SK-N-MC (cell line): ENCODE measurements at regions not wholly inside any gene's neighbourhood (a gene's known extent, or its start where the extent isn't known, plus 50 kb on each side); places are given as distances from the start of the nearest gene placed in this dataset.

Experiments used
- DNase-seq: peaks from one replicate; pipeline ENCODE4 v3.0.0-alpha.2; 2011; ENCODE audit warnings: low read depth, low spot score
- H3K27ac ChIP-seq: fragments of 200-600 bp; sonication (generic); 2 replicates; pipeline ENCODE4 v1.5.1; 2016; ENCODE audit warnings: mixed run types
- H3K36me3 ChIP-seq: fragments of 200-600 bp; sonication (generic); 2 replicates; pipeline ENCODE4 v1.6.1; 2017; ENCODE audit warnings: antibody characterized with exemption, low read length, mixed read lengths; ENCODE audit not compliant: insufficient read depth
- H3K4me3 ChIP-seq: fragments of 200-600 bp; sonication (generic); 2 replicates; pipeline ENCODE4 v1.5.1; 2016
- H3K9ac ChIP-seq: fragments of 200-600 bp; sonication (generic); 2 replicates; pipeline ENCODE4 v1.8.0; 2017; ENCODE audit warnings: mixed run types, mixed read lengths; ENCODE audit not compliant: insufficient read length
- H3K9me3 ChIP-seq: fragments of 200-600 bp; sonication (generic); 2 replicates; pipeline ENCODE4 v1.6.1; 2017; ENCODE audit warnings: low read depth, mild to moderate bottlenecking, antibody characterized with exemption, low read length, moderate library complexity, mixed read lengths
- EZH2 ChIP-seq: fragments of 200-600 bp; sonication (generic); IDR thresholded peaks from one replicate; pipeline ENCODE4 v1.6.1; 2017; ENCODE audit warnings: antibody characterized with exemption
- FOXP2 ChIP-seq: optimal IDR thresholded peaks from 2 replicates; pipeline ENCODE3; 2011; ENCODE audit warnings: mild to moderate bottlenecking, moderate library complexity; ENCODE audit not compliant: insufficient read depth; ENCODE audit errors: extremely low read length, control extremely low read depth
- POLR2AphosphoS5 ChIP-seq: IDR thresholded peaks from 2 replicates; pipeline ENCODE4 v1.6.1; 2012; ENCODE audit warnings: mild to moderate bottlenecking, low read depth, low read length, borderline replicate concordance

- H3K9ac ChIP-seq = no peak overlapping the region
- H3K27ac ChIP-seq = no peak overlapping the region
- H3K36me3 ChIP-seq = no peaks in the 10 kb centered on the region
- no peaks in the 10 kb centered on the region for H3K9me3 ChIP-seq
- DNase-seq = no peak
- TF ChIP-seq POLR2AphosphoS5 (no peak), EZH2 (no peak), FOXP2 (no peak)
- H3K4me3 ChIP-seq = no peak overlapping the region
Observed at GRCh38 chr5:152337484-152337883, 67.6 kb downstream of the NMUR2 start.

GRCh38 chr5:152335461-152335860 is 69.6 kb downstream of the NMUR2 start:
- no peak for DNase-seq
- no peak for TF ChIP-seq EZH2
- TF ChIP-seq FOXP2 = no peak
- TF ChIP-seq POLR2AphosphoS5 = no peak
- Histone ChIP-seq H3K9me3 (no peaks in the 10 kb centered on the region), H3K27ac (no peak overlapping the region), H3K36me3 (no peaks in the 10 kb centered on the region), H3K9ac (no peak overlapping the region), H3K4me3 (no peak overlapping the region)

GRCh38 chr5:152332716-152333460 is 72.2 kb downstream of the NMUR2 start:
- Histone ChIP-seq H3K9ac (no peak overlapping the region), H3K27ac (no peak overlapping the region), H3K36me3 (no peaks in the 10 kb centered on the region), H3K9me3 (no peaks in the 10 kb centered on the region), H3K4me3 (no peak overlapping the region)
- DNase-seq = no peak
- TF ChIP-seq FOXP2 (no peak), POLR2AphosphoS5 (no peak), EZH2 (no peak)

- no peak for TF ChIP-seq POLR2AphosphoS5
- TF ChIP-seq FOXP2 = no peak
- Histone ChIP-seq H3K9me3 (no peaks in the 10 kb centered on the region), H3K36me3 (no peaks in the 10 kb centered on the region), H3K4me3 (no peak overlapping the region), H3K27ac (no peak overlapping the region), H3K9ac (no peak overlapping the region)
- DNase-seq = no peak
Observed at GRCh38 chr5:152331718-152332117, 73.4 kb downstream of the NMUR2 start.

GRCh38 chr5:152331006-152331405 is 74.1 kb downstream of the NMUR2 start:
- TF ChIP-seq FOXP2 (no peak), POLR2AphosphoS5 (no peak), EZH2 (no peak)
- Histone ChIP-seq H3K27ac (no peak overlapping the region), H3K9ac (no peak overlapping the region), H3K9me3 (no peaks in the 10 kb centered on the region), H3K4me3 (no peak overlapping the region), H3K36me3 (no peaks in the 10 kb centered on the region)
- DNase-seq = no peak

GRCh38 chr5:152329761-152330283 is 75.3 kb downstream of the NMUR2 start:
- no peaks in the 10 kb centered on the region for H3K36me3 ChIP-seq
- no peak for TF ChIP-seq FOXP2
- no peak for TF ChIP-seq POLR2AphosphoS5
- TF ChIP-seq EZH2 = no peak
- H3K9me3 ChIP-seq = no peaks in the 10 kb centered on the region
- no peak overlapping the region for H3K9ac ChIP-seq
- H3K4me3 ChIP-seq = no peak overlapping the region
- H3K27ac ChIP-seq = no peak overlapping the region
- no peak for DNase-seq

- TF ChIP-seq FOXP2 = no peak
- TF ChIP-seq EZH2 = no peak
- no peak for TF ChIP-seq POLR2AphosphoS5
- H3K36me3 ChIP-seq = no peaks in the 10 kb centered on the region
- DNase-seq = no peak
- no peak overlapping the region for H3K9ac ChIP-seq
- H3K27ac ChIP-seq = no peak overlapping the region
- no peak overlapping the region for H3K4me3 ChIP-seq
- no peaks in the 10 kb centered on the region for H3K9me3 ChIP-seq
Observed at GRCh38 chr5:152329207-152329606, 75.9 kb downstream of the NMUR2 start.

GRCh38 chr5:152315942-152316341 is 89.1 kb downstream of the NMUR2 start:
- Histone ChIP-seq H3K27ac (no peak overlapping the region), H3K36me3 (no peaks in the 10 kb centered on the region), H3K4me3 (no peak overlapping the region), H3K9me3 (no peaks in the 10 kb centered on the region), H3K9ac (no peak overlapping the region)
- no peak for DNase-seq
- TF ChIP-seq FOXP2 (no peak), EZH2 (no peak), POLR2AphosphoS5 (no peak)
